ENCODE measurements at regions not wholly inside any gene's neighbourhood (a gene's known extent, or its start where the extent isn't known, plus 50 kb on each side); places are given as distances from the start of the nearest gene placed in this dataset.

DNA sequence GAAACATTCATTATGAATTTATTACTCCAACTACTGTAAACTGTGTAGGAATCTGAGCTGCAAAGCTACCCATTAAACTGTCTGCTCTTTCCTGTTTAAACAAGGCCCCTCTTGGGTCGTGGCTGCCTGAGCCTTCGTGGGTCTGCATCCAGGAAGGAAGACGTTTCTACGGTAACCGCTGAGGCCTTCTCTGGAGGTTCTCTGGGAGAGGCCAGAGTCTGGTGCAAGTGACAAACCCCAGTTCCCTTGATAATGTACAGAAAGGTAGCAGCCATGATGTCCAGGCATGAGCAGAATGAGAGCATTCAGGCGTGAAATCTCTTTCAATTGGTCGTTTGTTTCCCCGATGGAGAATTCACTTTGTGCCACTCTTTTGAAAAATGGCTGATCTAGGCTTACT lies 350.2 kb downstream of the PLPP3 start:
- TF ChIP-seq POLR2A (IDR thresholded peaks at IDR 0.05; ENCODE audit: low read depth, low read length) (no peak), POLR2AphosphoS5 (IDR thresholded peaks at IDR 0.05; ENCODE audit: low read depth, low read length) (no peak), TAF1 (IDR thresholded peaks at IDR 0.05; ENCODE audit: low read depth, low read length) (no peak), SPI1 (IDR thresholded peaks at IDR 0.05; ENCODE audit: low read depth, low read length) (no peak), PAX5 (IDR thresholded peaks at IDR 0.05; ENCODE audit: insufficient read depth, low read length, severe bottlenecking) (no peak)
